ENCODE measurements at regions not wholly inside any gene's neighbourhood (a gene's known extent, or its start where the extent isn't known, plus 50 kb on each side); places are given as distances from the start of the nearest gene placed in this dataset.
A peak's percentile ranks its signal among the peaks of the same experiment; 100 is the strongest.
"Not testable (repeated sequence)": the region's sequence is repeated elsewhere in the genome, so short reads cannot be mapped to it uniquely, and the experiment has no call there.

DNA sequence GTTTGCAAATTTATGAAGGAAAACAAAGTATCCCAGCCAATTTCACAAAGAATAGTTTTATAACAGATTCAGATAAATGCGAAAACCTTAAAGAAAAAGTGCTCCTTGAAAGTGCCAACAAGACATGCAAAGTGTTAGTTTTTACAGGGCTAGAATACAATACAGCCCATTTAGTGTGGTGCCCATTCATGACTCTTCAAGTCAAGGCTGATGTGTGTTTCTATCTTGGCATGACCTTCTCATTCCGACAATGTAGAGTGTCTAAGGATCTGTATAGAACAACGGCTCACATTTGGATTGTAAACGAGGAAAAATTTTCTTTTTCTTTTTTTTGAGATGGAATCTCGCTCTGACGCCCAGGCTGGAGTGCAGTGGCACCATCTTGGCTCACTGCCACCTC, 205.2 kb upstream of the SEMA6A start:
- no peak for DNase-seq
- Histone ChIP-seq H3K4me1 (ENCODE audit: control insufficient read depth in 1 of 2, insufficient read depth in 2 of 2, low read length in 2 of 2) (no peaks in the 10 kb centered on the region), H3K4me3 (ENCODE audit: low read length in 2 of 2) (no peak overlapping the region), H3K36me3 (ENCODE audit: control insufficient read depth in 1 of 2, insufficient read depth in 2 of 2, low read length in 1 of 2) (no peaks in the 10 kb centered on the region), H3K27me3 (ENCODE audit: control insufficient read depth in 1 of 2, insufficient read depth in 2 of 2, low read length in 1 of 2) (no peaks in the 10 kb centered on the region), H3K27ac (ENCODE audit: low read depth in 1 of 2, low read length in 2 of 2) (no peak overlapping the region), H3K9me3 (ENCODE audit: control insufficient read depth, low read length) (peaks cover 1% of the 10 kb centered on the region)
- intact Hi-C loops (cut with DNase I): no loop called here
- WGBS, 2 donors: 71 to 75% methylated on average over 6 of the region's 6 CpGs
- no peak for ATAC-seq (ENCODE audit: low FRiP score)

DNA sequence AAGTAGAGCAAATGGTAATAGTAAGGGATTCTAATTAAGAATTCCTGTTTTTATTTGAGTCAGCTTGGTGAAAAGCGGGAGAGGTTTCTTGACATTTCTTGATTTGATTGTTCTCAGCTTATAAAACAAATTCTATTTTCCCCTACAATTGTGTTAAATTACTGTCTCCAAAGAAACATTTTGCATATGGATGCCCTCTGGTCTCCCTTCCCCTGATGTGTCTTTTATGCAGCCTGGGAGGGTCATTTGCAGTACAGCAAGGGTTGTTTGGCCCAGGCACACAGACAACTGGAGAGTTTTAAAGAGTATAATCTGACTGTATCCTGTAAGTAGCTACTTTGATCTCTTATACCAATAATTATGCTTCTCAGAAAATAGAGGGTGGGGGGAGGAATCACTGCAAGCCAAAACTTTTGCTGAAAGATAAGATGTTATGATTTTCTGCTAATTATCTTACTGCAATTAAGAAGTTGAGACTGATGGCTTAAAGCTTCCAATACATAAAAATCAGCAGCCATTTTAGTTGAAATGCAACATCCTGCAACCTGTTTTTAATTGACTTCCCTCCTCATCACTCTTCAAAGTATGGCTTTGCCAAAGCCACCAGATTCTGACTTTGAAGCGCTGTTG, 204.1 kb upstream of the SEMA6A start:
- Histone ChIP-seq H3K4me3 (ENCODE audit: low read length in 2 of 2) (no peak overlapping the region), H3K4me1 (ENCODE audit: control insufficient read depth in 1 of 2, insufficient read depth in 2 of 2, low read length in 2 of 2) (no peaks in the 10 kb centered on the region), H3K27ac (ENCODE audit: low read depth in 1 of 2, low read length in 2 of 2) (no peak overlapping the region), H3K9me3 (ENCODE audit: control insufficient read depth, low read length) (no peaks in the 10 kb centered on the region), H3K36me3 (ENCODE audit: control insufficient read depth in 1 of 2, insufficient read depth in 2 of 2, low read length in 1 of 2) (no peaks in the 10 kb centered on the region), H3K27me3 (ENCODE audit: control insufficient read depth in 1 of 2, insufficient read depth in 2 of 2, low read length in 1 of 2) (no peaks in the 10 kb centered on the region)
- intact Hi-C loops (cut with DNase I): no loop called here
- 99% methylated on average over 2 of the region's 2 CpGs for WGBS, 2 donors
- ATAC-seq (ENCODE audit: low FRiP score): no peak
- DNase-seq: no peak

DNA sequence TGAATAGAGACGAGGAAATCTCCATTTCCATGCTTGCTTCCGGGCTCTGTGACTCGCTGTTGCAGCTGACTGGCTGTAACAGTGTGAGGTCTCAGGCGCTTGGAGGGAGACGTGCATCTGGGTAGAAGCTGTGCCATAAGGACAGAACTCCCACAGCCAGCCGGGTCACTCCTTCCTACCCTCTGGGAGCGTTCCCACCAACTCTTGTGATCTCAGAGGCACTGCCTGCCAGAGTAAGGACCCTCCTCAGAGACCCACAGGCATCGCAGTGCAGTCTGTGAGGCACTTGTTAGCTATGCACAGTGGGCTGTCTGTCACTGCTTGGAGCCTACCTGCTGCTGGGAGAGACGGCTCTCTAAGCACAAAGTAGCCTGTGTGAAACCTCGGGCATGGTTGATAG, 203.4 kb upstream of the SEMA6A start:
- intact Hi-C loops (cut with DNase I): no loop called here
- no peak overlapping the region for H3K27ac ChIP-seq (ENCODE audit: low read depth in 1 of 2, low read length in 2 of 2)
- H3K27me3 ChIP-seq (ENCODE audit: control insufficient read depth in 1 of 2, insufficient read depth in 2 of 2, low read length in 1 of 2): no peaks in the 10 kb centered on the region
- H3K4me3 ChIP-seq (ENCODE audit: low read length in 2 of 2): no peak overlapping the region
- ATAC-seq (ENCODE audit: low FRiP score) (peak; percentile 66), DNase-seq (no peak)
- no peaks in the 10 kb centered on the region for H3K9me3 ChIP-seq (ENCODE audit: control insufficient read depth, low read length)
- WGBS, 2 donors: 31 to 43% methylated on average over 10 of the region's 10 CpGs
- H3K36me3 ChIP-seq (ENCODE audit: control insufficient read depth in 1 of 2, insufficient read depth in 2 of 2, low read length in 1 of 2): no peaks in the 10 kb centered on the region
- no peaks in the 10 kb centered on the region for H3K4me1 ChIP-seq (ENCODE audit: control insufficient read depth in 1 of 2, insufficient read depth in 2 of 2, low read length in 2 of 2)

DNA sequence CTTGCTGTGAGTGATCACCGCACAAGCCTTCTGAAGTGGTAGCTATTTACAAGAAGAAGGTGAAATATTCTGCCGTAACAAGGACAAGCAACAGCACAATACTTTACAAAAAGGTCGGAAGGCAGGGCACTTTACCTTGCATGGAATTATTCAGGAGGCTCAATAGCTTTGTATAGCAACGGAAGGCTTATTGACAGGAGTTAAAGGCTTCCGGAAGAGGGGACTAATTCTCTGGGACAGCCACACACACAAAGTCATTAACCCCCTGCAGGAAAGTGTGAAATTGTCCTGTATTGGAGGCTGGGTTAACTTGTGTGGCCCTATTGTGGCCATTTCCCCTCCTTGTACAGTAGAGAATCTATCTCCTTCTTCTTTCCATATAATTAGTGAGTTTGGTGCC, 199.3 kb upstream of the SEMA6A start:
- intact Hi-C loops (cut with DNase I): no loop called here
- no peaks in the 10 kb centered on the region for H3K27me3 ChIP-seq (ENCODE audit: control insufficient read depth in 1 of 2, insufficient read depth in 2 of 2, low read length in 1 of 2)
- no peaks in the 10 kb centered on the region for H3K36me3 ChIP-seq (ENCODE audit: control insufficient read depth in 1 of 2, insufficient read depth in 2 of 2, low read length in 1 of 2)
- no peak overlapping the region for H3K27ac ChIP-seq (ENCODE audit: low read depth in 1 of 2, low read length in 2 of 2)
- H3K9me3 ChIP-seq (ENCODE audit: control insufficient read depth, low read length): no peaks in the 10 kb centered on the region
- DNase-seq: no peak
- no peaks in the 10 kb centered on the region for H3K4me1 ChIP-seq (ENCODE audit: control insufficient read depth in 1 of 2, insufficient read depth in 2 of 2, low read length in 2 of 2)
- H3K4me3 ChIP-seq (ENCODE audit: low read length in 2 of 2): no peak overlapping the region
- ATAC-seq (ENCODE audit: low FRiP score): no peak
- WGBS, 2 donors: 96% methylated on average over 5 of the region's 5 CpGs

DNA sequence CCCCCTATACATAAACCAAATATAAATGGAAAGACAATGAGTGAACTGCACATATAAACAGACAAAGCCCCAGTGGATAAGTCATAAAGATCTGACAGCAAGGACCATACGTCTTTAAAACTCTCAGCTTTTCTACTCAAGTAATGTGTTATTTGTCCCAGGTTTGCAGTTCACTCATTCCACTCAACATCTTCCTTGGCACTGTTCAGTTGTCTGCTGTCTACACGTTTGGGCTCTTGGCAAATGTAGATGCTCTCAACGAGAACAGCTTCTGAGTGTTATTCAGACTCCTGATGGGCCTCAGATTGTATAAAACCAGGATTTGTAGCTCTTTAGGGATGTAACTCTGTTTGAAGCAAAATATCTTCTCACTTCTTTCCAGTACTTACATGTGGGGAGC, 198.2 kb upstream of the SEMA6A start:
- no peak overlapping the region for H3K27ac ChIP-seq (ENCODE audit: low read depth in 1 of 2, low read length in 2 of 2)
- H3K4me3 ChIP-seq (ENCODE audit: low read length in 2 of 2): no peak overlapping the region
- WGBS, 2 donors: 57 to 66% methylated on average over 3 of the region's 3 CpGs
- intact Hi-C loops (cut with DNase I): no loop called here
- no peaks in the 10 kb centered on the region for H3K27me3 ChIP-seq (ENCODE audit: control insufficient read depth in 1 of 2, insufficient read depth in 2 of 2, low read length in 1 of 2)
- DNase-seq (no peak), ATAC-seq (ENCODE audit: low FRiP score) (no peak)
- no peaks in the 10 kb centered on the region for H3K9me3 ChIP-seq (ENCODE audit: control insufficient read depth, low read length)
- no peaks in the 10 kb centered on the region for H3K4me1 ChIP-seq (ENCODE audit: control insufficient read depth in 1 of 2, insufficient read depth in 2 of 2, low read length in 2 of 2)
- H3K36me3 ChIP-seq (ENCODE audit: control insufficient read depth in 1 of 2, insufficient read depth in 2 of 2, low read length in 1 of 2): no peaks in the 10 kb centered on the region

DNA sequence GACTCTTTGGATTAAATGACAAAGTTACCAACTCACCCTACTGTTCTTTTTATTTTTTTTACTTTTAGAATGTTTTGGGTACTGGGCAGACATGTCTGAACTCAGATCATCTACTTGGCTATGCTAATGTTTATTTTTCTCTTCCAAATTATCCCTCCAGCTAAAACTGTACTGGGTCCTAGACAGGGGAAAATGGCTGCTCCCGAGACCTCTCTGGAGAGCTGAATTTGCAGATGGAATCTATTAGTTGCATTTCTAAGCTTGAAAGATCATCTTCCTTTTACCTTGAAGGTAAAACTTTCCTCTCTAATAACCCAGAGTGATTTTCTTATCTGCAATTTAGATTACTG, 197.5 kb upstream of the SEMA6A start:
- H3K36me3 ChIP-seq (ENCODE audit: control insufficient read depth in 1 of 2, insufficient read depth in 2 of 2, low read length in 1 of 2): no peaks in the 10 kb centered on the region
- H3K4me3 ChIP-seq (ENCODE audit: low read length in 2 of 2): no peak overlapping the region
- DNase-seq (no peak), ATAC-seq (ENCODE audit: low FRiP score) (peak; percentile 34)
- H3K27me3 ChIP-seq (ENCODE audit: control insufficient read depth in 1 of 2, insufficient read depth in 2 of 2, low read length in 1 of 2): no peaks in the 10 kb centered on the region
- no peaks in the 10 kb centered on the region for H3K9me3 ChIP-seq (ENCODE audit: control insufficient read depth, low read length)
- intact Hi-C loops (cut with DNase I): no loop called here
- WGBS, 2 donors: 94 to 95% methylated on average over 1 of the region's 1 CpG
- H3K4me1 ChIP-seq (ENCODE audit: control insufficient read depth in 1 of 2, insufficient read depth in 2 of 2, low read length in 2 of 2): no peaks in the 10 kb centered on the region
- no peak overlapping the region for H3K27ac ChIP-seq (ENCODE audit: low read depth in 1 of 2, low read length in 2 of 2)

DNA sequence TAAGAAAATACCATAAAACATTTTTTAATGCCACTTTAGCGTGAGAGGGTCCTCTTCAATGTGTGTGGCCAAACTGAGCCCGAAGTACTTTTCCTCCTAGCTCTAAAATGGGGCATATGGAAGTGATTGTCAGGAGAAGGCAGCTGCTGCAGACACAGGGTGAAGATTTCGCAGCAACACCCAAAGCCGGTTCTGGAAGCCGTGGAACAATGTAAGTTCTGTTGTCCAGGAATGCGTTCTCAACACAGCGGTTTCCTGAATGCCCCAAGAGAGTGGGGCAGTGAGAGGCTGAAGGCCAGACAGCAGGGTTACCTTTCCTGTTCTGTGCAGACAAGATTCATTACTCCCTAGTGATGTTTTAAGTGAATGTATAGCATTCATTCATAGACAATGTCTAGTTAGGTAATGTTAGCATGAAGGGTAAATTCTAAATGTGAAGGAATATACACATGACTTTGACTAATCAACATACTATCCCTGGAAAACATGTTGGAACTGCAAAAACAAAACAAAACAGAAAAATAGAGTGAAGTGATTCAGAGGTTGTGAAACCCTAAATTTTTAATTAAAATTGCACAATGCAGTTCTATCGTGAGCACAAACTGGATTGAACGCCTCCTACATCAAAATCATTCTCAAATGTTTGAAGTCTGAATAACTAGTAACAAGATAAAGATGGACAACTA, 197.0 kb upstream of the SEMA6A start:
- 72 to 79% methylated on average over 9 of the region's 9 CpGs for WGBS, 2 donors
- ATAC-seq (ENCODE audit: low FRiP score) (peak; percentile 42), DNase-seq (no peak)
- no peaks in the 10 kb centered on the region for H3K27me3 ChIP-seq (ENCODE audit: control insufficient read depth in 1 of 2, insufficient read depth in 2 of 2, low read length in 1 of 2)
- H3K4me3 ChIP-seq (ENCODE audit: low read length in 2 of 2): no peak overlapping the region
- intact Hi-C loops (cut with DNase I): no loop called here
- H3K27ac ChIP-seq (ENCODE audit: low read depth in 1 of 2, low read length in 2 of 2): no peak overlapping the region
- H3K36me3 ChIP-seq (ENCODE audit: control insufficient read depth in 1 of 2, insufficient read depth in 2 of 2, low read length in 1 of 2): no peaks in the 10 kb centered on the region
- H3K4me1 ChIP-seq (ENCODE audit: control insufficient read depth in 1 of 2, insufficient read depth in 2 of 2, low read length in 2 of 2): no peaks in the 10 kb centered on the region
- H3K9me3 ChIP-seq (ENCODE audit: control insufficient read depth, low read length): no peaks in the 10 kb centered on the region

DNA sequence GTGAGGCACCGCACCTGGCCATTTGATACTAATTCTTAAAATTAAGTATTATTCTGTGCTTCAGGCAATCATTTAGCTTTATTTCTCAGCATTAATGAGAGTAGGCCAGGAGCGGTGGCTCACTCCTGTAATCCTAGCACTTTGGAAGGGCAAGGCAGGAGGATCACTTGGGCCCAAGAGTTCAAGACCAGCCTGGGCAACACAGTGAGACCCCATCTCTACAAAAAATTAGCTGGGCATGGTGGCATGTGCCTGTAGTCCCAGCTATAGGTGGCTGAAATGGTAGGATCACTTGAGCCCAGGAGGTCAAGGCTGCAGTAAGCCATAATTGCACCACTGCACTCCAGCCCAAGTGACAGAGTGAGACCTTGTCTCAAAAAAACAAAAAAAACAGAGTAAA, 195.3 kb upstream of the SEMA6A start:
- H3K27ac ChIP-seq (ENCODE audit: low read depth in 1 of 2, low read length in 2 of 2); ATAC-seq (ENCODE audit: low FRiP score); intact Hi-C loops (cut with DNase I); H3K4me3 ChIP-seq (ENCODE audit: low read length in 2 of 2); H3K36me3 ChIP-seq (ENCODE audit: control insufficient read depth in 1 of 2, insufficient read depth in 2 of 2, low read length in 1 of 2); H3K9me3 ChIP-seq (ENCODE audit: control insufficient read depth, low read length); H3K4me1 ChIP-seq (ENCODE audit: control insufficient read depth in 1 of 2, insufficient read depth in 2 of 2, low read length in 2 of 2); H3K27me3 ChIP-seq (ENCODE audit: control insufficient read depth in 1 of 2, insufficient read depth in 2 of 2, low read length in 1 of 2); DNase-seq: not testable (repeated sequence)
- 98 to 99% methylated on average over 2 of the region's 2 CpGs for WGBS, 2 donors

DNA sequence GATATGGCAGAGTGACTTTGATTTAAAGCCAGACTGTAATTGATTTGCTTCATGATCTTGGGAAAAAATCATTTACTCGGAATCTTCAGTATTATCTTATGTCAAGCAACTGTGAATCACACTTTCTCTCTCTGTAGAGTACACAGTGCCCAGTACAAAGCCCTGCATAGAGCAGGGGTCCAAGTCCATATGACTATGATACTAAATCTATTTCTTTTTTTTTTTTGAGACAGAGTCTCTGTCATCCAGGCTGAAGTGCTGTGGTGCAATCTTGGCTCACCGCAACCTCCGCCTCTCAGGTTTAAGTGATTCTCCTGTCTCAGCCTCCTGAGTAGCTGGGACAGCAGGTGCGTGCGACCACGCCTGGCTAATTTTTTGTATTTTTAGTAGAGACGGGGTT, 194.8 kb upstream of the SEMA6A start:
- H3K4me1 ChIP-seq (ENCODE audit: control insufficient read depth in 1 of 2, insufficient read depth in 2 of 2, low read length in 2 of 2): no peaks in the 10 kb centered on the region
- H3K27ac ChIP-seq (ENCODE audit: low read depth in 1 of 2, low read length in 2 of 2): no peak overlapping the region
- intact Hi-C loops (cut with DNase I): no loop called here
- no peaks in the 10 kb centered on the region for H3K36me3 ChIP-seq (ENCODE audit: control insufficient read depth in 1 of 2, insufficient read depth in 2 of 2, low read length in 1 of 2)
- DNase-seq (no peak), ATAC-seq (ENCODE audit: low FRiP score) (no peak)
- H3K9me3 ChIP-seq (ENCODE audit: control insufficient read depth, low read length): no peaks in the 10 kb centered on the region
- no peak overlapping the region for H3K4me3 ChIP-seq (ENCODE audit: low read length in 2 of 2)
- WGBS, 2 donors: 97 to 98% methylated on average over 7 of the region's 7 CpGs
- no peaks in the 10 kb centered on the region for H3K27me3 ChIP-seq (ENCODE audit: control insufficient read depth in 1 of 2, insufficient read depth in 2 of 2, low read length in 1 of 2)

Measured in aorta (tissue), 5 donors.